ENCODE measurements at regions not wholly inside any gene's neighbourhood (a gene's known extent, or its start where the extent isn't known, plus 50 kb on each side); places are given as distances from the start of the nearest gene placed in this dataset.

DNA sequence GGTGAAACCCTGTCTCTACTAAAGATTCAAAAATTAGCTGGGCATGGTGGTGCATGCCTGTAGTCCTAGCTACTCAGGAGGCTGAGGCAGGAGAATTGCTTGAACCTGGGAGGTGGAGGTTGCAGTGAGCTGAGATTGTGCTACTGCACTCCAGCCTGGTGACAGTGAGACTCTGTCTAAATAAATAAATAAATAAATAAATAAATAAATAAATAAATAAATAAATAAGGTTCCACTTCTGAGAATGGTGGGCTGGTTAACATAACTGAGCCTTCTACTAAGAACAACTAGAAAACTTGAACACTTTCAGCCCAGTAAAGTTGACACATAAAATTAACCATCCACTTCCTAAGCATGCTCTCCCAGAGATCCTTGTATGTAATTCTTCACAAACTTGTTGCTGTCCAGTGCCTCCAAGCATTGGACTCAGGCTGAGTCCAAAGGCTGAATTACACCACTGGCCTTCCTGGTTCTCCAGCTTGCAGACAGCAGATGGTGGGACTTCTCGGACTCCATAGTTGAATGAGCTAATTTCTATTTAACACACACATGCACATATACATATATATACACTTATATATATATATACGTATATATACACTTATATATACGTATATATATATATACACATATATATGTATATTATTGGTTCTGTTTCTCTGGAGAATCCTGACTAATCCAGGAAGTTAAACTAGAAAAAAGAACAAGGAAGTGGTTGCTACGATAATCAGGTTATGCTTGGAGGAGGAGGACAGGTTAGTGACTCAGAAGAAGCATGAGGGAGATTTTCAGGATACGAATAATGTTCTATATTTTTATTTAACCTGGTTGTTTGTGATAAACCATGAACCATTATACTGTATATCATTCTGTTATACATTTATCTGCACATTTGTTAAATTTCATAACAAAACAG is 348.8 kb downstream of the METTL4 start:
- CTCF ChIA-PET = no interaction called here
- no peak for DNase-seq (ENCODE audit: extremely low spot score)
- TF ChIP-seq, protein P1, sequence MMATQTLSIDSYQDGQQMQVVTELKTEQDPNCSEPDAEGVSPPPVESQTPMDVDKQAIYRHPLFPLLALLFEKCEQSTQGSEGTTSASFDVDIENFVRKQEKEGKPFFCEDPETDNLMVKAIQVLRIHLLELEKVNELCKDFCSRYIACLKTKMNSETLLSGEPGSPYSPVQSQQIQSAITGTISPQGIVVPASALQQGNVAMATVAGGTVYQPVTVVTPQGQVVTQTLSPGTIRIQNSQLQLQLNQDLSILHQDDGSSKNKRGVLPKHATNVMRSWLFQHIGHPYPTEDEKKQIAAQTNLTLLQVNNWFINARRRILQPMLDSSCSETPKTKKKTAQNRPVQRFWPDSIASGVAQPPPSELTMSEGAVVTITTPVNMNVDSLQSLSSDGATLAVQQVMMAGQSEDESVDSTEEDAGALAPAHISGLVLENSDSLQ (IDR thresholded peaks at IDR 0.05) = no peak
- TF ChIP-seq HDGF (IDR thresholded peaks at IDR 0.05; ENCODE audit: borderline replicate concordance) (no peak), SP1 (IDR thresholded peaks at IDR 0.05) (no peak), BHLHE40 (IDR thresholded peaks at IDR 0.05; ENCODE audit: borderline replicate concordance) (no peak), SUZ12 (IDR thresholded peaks at IDR 0.05) (no peak), LEF1 (IDR thresholded peaks at IDR 0.05; ENCODE audit: borderline replicate concordance) (no peak), FOXM1 (IDR thresholded peaks at IDR 0.05; ENCODE audit: borderline replicate concordance) (no peak), ELF4 (IDR thresholded peaks at IDR 0.05) (no peak), ZNF384 (IDR thresholded peaks at IDR 0.05) (no peak), FOXA1 (IDR thresholded peaks at IDR 0.05) (no peak)
- POLR2A ChIA-PET = no interaction called here

DNA sequence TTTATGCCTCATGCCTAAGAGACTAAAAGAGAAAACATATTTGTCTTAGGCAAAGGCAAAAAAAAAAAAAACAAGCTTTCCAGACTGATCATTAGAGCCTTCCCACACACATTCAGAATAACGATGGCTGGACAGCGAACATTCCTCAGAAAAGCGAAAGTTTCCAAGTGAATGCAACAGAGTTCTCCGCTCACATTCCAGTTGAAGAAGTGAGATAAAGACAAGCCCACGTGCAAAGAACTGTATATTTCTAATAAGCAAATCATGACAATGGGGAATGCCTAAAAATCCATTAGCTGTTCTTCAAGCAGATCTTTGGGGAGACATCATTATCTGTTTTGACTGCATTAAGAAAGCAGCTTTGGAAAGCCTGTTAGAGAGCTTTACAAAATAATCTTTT is 347.9 kb downstream of the METTL4 start:
- CTCF ChIA-PET = no interaction called here
- DNase-seq (ENCODE audit: extremely low spot score) = no peak
- TF ChIP-seq BHLHE40 (IDR thresholded peaks at IDR 0.05; ENCODE audit: borderline replicate concordance) = no peak
- no peak for TF ChIP-seq ELF4 (IDR thresholded peaks at IDR 0.05)
- TF ChIP-seq CTBP1 (IDR thresholded peaks at IDR 0.05; ENCODE audit: borderline replicate concordance) = no peak
- POLR2A ChIA-PET = no interaction called here

DNA sequence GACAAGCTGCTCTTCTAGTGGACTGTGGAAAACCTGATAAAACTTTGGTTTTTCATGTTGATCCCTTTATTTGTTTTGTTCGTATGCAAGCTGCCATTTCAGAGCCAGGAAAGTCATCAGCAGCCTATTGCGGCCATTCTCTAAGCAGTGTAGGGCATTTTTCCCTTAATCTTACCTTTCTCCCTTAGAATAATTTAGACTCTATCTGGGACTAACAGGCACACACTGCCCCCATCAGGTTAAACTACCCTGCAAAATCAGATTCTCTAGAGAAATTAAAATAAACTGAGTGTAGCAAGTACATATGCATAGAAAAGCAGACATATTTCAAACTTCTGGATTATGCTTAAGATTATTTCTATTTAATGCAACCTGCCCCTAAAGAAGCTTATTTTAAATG is 347.5 kb downstream of the METTL4 start:
- DNase-seq (ENCODE audit: extremely low spot score) = no peak
- ChIA-PET CTCF (no interaction called here), POLR2A (no interaction called here)
- TF ChIP-seq TARDBP (IDR thresholded peaks at IDR 0.05) = no peak
- TF ChIP-seq FOXK2 (IDR thresholded peaks at IDR 0.05) = no peak
- no peak for TF ChIP-seq ELF4 (IDR thresholded peaks at IDR 0.05)
- no peak for TF ChIP-seq CTBP1 (IDR thresholded peaks at IDR 0.05; ENCODE audit: borderline replicate concordance)
- TF ChIP-seq HDGF (IDR thresholded peaks at IDR 0.05; ENCODE audit: borderline replicate concordance) = no peak
- TF ChIP-seq, protein P1 (IDR thresholded peaks at IDR 0.05) = no peak
- no peak for TF ChIP-seq FOXA1 (IDR thresholded peaks at IDR 0.05)
- no peak for TF ChIP-seq FOXM1 (IDR thresholded peaks at IDR 0.05; ENCODE audit: borderline replicate concordance)
- no peak for TF ChIP-seq ZNF384 (IDR thresholded peaks at IDR 0.05)
- no peak for TF ChIP-seq L3MBTL2 (conservative IDR thresholded peaks at IDR 0.05)
- TF ChIP-seq BHLHE40 (IDR thresholded peaks at IDR 0.05; ENCODE audit: borderline replicate concordance) = no peak
- TF ChIP-seq LEF1 (IDR thresholded peaks at IDR 0.05; ENCODE audit: borderline replicate concordance) = no peak
- no peak for TF ChIP-seq NFRKB (IDR thresholded peaks at IDR 0.05)
- TF ChIP-seq ARNT (IDR thresholded peaks at IDR 0.05) = no peak
- TF ChIP-seq SUZ12 (IDR thresholded peaks at IDR 0.05) = no peak
- no peak for TF ChIP-seq SP1 (IDR thresholded peaks at IDR 0.05)

DNA sequence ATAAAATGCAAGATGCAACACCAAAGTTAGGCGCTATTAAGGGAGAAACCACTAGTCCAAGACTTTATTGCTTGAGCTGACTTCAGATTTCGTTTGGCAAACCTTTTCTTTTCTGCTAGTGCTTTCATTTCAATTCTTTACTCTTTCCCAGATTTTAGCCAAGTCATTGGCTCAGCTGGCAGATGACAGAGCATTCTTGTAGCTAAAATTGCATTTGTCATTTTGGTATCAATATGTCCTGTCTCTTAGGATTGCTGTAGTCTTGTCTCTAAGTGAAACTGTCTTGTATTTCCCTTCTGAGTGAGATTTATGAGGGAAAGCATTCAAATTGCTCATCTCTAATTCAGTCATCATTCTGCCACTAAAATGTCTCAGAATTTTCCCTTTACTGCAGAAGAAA is 335.1 kb downstream of the METTL4 start:
- ChIA-PET POLR2A (no interaction called here), CTCF (no interaction called here)
- TF ChIP-seq TARDBP (IDR thresholded peaks at IDR 0.05) (no peak), L3MBTL2 (conservative IDR thresholded peaks at IDR 0.05) (no peak), FOXM1 (IDR thresholded peaks at IDR 0.05; ENCODE audit: borderline replicate concordance) (no peak), ZNF384 (IDR thresholded peaks at IDR 0.05) (no peak), ARNT (IDR thresholded peaks at IDR 0.05) (no peak), FOXA1 (IDR thresholded peaks at IDR 0.05) (no peak), CTBP1 (IDR thresholded peaks at IDR 0.05; ENCODE audit: borderline replicate concordance) (no peak), ELF4 (IDR thresholded peaks at IDR 0.05) (no peak), SP1 (IDR thresholded peaks at IDR 0.05) (no peak), FOXK2 (IDR thresholded peaks at IDR 0.05) (no peak), HDGF (IDR thresholded peaks at IDR 0.05; ENCODE audit: borderline replicate concordance) (no peak), LEF1 (IDR thresholded peaks at IDR 0.05; ENCODE audit: borderline replicate concordance) (no peak), BHLHE40 (IDR thresholded peaks at IDR 0.05; ENCODE audit: borderline replicate concordance) (no peak), SUZ12 (IDR thresholded peaks at IDR 0.05) (no peak), NFRKB (IDR thresholded peaks at IDR 0.05) (no peak)
- TF ChIP-seq, protein P1 (IDR thresholded peaks at IDR 0.05) = no peak

DNA sequence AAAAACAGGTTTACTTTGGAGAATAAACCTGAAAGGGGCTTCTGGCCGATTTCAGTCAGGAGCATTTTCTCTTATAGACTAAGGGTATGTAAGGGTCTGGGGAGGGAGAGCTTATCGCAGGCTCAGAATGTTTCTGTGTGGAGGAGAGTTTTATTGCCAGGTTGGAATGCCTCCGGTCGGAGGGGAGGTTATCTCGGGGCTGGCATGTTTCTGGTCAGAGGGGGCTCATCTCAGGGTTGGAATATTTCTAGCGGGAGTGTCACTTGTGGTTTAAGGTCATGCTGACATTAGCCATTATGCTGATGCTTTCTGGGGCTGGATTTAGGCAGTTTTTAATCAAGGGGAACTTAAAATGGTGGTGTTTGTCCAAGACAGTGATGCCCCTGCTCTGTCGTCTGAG is 333.6 kb downstream of the METTL4 start:
- POLR2A ChIA-PET = no interaction called here

More for the DNA sequence above, 335.1 kb downstream of the METTL4 start:
- no peak for DNase-seq (ENCODE audit: extremely low spot score)

More for the DNA sequence above, 333.6 kb downstream of the METTL4 start:
- CTCF ChIA-PET = no interaction called here
- DNase-seq (ENCODE audit: extremely low spot score) = no peak
- TF ChIP-seq BHLHE40 (IDR thresholded peaks at IDR 0.05; ENCODE audit: borderline replicate concordance) = no peak
- TF ChIP-seq, protein P1 (IDR thresholded peaks at IDR 0.05) = no peak
- TF ChIP-seq NFRKB (IDR thresholded peaks at IDR 0.05) = no peak
- no peak for TF ChIP-seq LEF1 (IDR thresholded peaks at IDR 0.05; ENCODE audit: borderline replicate concordance)
- TF ChIP-seq FOXA1 (IDR thresholded peaks at IDR 0.05) = no peak

Measured in HEK293T (cell line).